ENCODE measurements at regions not wholly inside any gene's neighbourhood (a gene's known extent, or its start where the extent isn't known, plus 50 kb on each side); places are given as distances from the start of the nearest gene placed in this dataset.

DNA sequence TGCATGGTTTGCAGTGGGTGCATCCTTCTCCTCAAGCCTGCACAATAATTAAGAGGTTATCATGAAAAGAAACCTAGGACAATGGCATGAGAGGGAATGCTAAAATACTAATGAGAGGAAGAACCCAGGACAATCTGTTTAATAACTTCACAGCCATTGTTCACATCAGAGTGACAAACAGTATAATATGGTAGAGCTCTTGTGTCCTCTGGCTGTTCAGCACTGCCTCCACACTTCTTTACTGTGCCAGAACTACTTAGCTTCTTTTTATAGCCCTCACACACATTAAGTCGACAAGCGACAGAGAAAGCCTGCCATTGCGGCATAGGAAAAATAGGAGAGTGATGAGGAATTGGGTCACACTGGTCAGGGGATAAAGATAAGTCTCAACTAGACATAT is 65.0 kb upstream of the MEIS2 start:
- no peak overlapping the region for H3K4me3 ChIP-seq (ENCODE audit: low read depth in 1 of 2, low read length in 2 of 2)
- no peaks in the 10 kb centered on the region for H3K4me1 ChIP-seq (ENCODE audit: control insufficient read depth in 1 of 2, insufficient read depth in 2 of 2, low read length in 2 of 2)
- no peaks in the 10 kb centered on the region for H3K36me3 ChIP-seq (ENCODE audit: control insufficient read depth in 1 of 2, insufficient read depth in 2 of 2, low read length in 2 of 2)
- H3K9ac ChIP-seq (ENCODE audit: low read depth in 1 of 2, low read length in 2 of 2), result no peak overlapping the region
- H3K9me3 ChIP-seq (ENCODE audit: control insufficient read depth in 1 of 2, low read length in 2 of 2), result no peaks in the 10 kb centered on the region
- H3K27ac ChIP-seq (ENCODE audit: low read depth, low read length), result no peak overlapping the region
- no peaks in the 10 kb centered on the region for H3K27me3 ChIP-seq (ENCODE audit: control insufficient read depth in 1 of 2, insufficient read depth in 2 of 2, low read length in 2 of 2)

DNA sequence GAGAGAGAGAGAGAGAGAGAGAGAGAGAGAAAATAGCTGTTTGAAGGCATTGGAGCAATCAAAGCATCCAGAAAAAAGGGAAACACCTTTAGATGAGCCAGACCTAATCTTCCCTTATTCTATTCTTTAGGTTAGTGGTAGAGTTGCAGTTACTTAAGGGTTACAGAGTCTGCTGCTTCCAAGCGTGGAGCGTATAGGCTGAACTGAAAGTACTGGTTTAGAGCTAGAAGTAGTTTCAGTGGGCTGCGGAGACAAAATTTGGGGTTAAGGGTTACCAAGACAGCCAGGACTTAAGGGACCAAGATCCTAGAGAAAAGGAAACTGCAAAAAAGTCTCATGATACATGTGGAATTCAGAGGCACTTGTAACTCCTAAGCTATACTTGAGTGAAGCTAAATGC is 66.1 kb upstream of the MEIS2 start:
- H3K9ac ChIP-seq (ENCODE audit: low read depth in 1 of 2, low read length in 2 of 2), result no peak overlapping the region
- no peaks in the 10 kb centered on the region for H3K4me1 ChIP-seq (ENCODE audit: control insufficient read depth in 1 of 2, insufficient read depth in 2 of 2, low read length in 2 of 2)
- no peak overlapping the region for H3K27ac ChIP-seq (ENCODE audit: low read depth, low read length)
- no peaks in the 10 kb centered on the region for H3K9me3 ChIP-seq (ENCODE audit: control insufficient read depth in 1 of 2, low read length in 2 of 2)
- no peaks in the 10 kb centered on the region for H3K36me3 ChIP-seq (ENCODE audit: control insufficient read depth in 1 of 2, insufficient read depth in 2 of 2, low read length in 2 of 2)
- H3K27me3 ChIP-seq (ENCODE audit: control insufficient read depth in 1 of 2, insufficient read depth in 2 of 2, low read length in 2 of 2), result no peaks in the 10 kb centered on the region
- H3K4me3 ChIP-seq (ENCODE audit: low read depth in 1 of 2, low read length in 2 of 2), result no peak overlapping the region

DNA sequence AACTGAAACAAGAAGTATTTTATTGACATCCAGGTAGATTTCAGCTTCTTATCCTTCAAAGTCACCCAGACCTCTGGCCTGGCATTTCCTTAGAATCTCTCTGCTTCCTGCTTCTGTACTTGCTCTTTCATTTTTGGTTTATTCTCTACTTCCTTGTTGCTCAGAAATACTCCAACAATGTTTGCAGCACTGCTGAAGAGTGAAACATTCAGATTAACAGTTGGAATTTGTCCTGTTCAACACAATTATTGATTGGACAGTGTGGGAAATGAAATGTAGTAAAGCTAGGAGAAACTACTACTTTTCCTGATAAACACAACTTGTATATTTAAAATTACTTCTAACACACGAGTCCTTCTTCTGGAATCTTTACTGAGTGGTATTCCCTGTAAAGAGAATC is 81.0 kb upstream of the MEIS2 start:
- H3K9ac ChIP-seq (ENCODE audit: low read depth in 1 of 2, low read length in 2 of 2), result no peak overlapping the region
- no peak overlapping the region for H3K27ac ChIP-seq (ENCODE audit: low read depth, low read length)
- H3K4me1 ChIP-seq (ENCODE audit: control insufficient read depth in 1 of 2, insufficient read depth in 2 of 2, low read length in 2 of 2), result no peaks in the 10 kb centered on the region
- H3K36me3 ChIP-seq (ENCODE audit: control insufficient read depth in 1 of 2, insufficient read depth in 2 of 2, low read length in 2 of 2), result no peaks in the 10 kb centered on the region
- no peaks in the 10 kb centered on the region for H3K9me3 ChIP-seq (ENCODE audit: control insufficient read depth in 1 of 2, low read length in 2 of 2)
- H3K27me3 ChIP-seq (ENCODE audit: control insufficient read depth in 1 of 2, insufficient read depth in 2 of 2, low read length in 2 of 2), result no peaks in the 10 kb centered on the region
- no peak overlapping the region for H3K4me3 ChIP-seq (ENCODE audit: low read depth in 1 of 2, low read length in 2 of 2)

DNA sequence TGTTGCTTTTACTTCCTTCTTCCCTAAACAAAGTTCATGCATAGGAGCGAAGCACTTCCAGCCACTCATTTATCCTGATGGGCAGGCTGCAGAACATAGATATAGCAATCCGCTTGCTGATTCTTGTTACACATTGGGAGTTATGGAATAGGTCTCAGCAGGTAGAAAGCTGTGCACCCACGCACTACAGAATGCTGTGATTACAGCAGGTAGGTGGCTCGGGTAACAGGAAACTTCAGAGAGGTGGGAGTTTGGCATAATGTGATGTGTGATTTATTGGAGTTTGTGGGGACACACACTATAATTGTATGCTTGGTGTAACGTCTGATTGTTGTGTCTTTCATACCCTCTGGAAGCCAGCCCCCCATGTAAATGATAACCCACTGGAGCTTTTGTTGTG is 99.2 kb upstream of the MEIS2 start:
- H3K9ac ChIP-seq (ENCODE audit: low read depth in 1 of 2, low read length in 2 of 2), result no peak overlapping the region
- no peaks in the 10 kb centered on the region for H3K9me3 ChIP-seq (ENCODE audit: control insufficient read depth in 1 of 2, low read length in 2 of 2)
- H3K27me3 ChIP-seq (ENCODE audit: control insufficient read depth in 1 of 2, insufficient read depth in 2 of 2, low read length in 2 of 2), result no peaks in the 10 kb centered on the region
- no peaks in the 10 kb centered on the region for H3K36me3 ChIP-seq (ENCODE audit: control insufficient read depth in 1 of 2, insufficient read depth in 2 of 2, low read length in 2 of 2)
- no peak overlapping the region for H3K27ac ChIP-seq (ENCODE audit: low read depth, low read length)
- H3K4me1 ChIP-seq (ENCODE audit: control insufficient read depth in 1 of 2, insufficient read depth in 2 of 2, low read length in 2 of 2), result no peaks in the 10 kb centered on the region
- H3K4me3 ChIP-seq (ENCODE audit: low read depth in 1 of 2, low read length in 2 of 2), result no peak overlapping the region

DNA sequence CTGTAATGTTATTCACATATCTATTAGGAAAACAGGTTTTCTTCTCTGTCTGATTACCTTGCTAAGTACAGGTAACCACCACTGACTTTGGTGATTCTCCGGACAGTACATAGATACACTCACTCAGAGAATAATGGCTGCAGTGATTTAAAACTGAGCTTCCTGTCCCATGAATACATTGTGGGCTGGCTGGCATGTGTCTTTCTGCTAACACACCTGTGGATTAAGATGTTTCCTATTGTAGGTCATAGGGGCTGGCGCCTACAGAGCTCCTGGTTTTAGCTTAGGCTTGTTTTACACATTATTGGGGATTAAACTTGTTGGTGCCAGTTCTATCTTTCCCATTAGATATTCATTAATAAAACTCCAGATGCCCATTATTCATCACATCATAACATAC is 102.7 kb upstream of the MEIS2 start:
- Histone ChIP-seq H3K9me3 (ENCODE audit: control insufficient read depth in 1 of 2, low read length in 2 of 2) (no peaks in the 10 kb centered on the region), H3K27ac (ENCODE audit: low read depth, low read length) (no peak overlapping the region), H3K27me3 (ENCODE audit: control insufficient read depth in 1 of 2, insufficient read depth in 2 of 2, low read length in 2 of 2) (no peaks in the 10 kb centered on the region), H3K4me1 (ENCODE audit: control insufficient read depth in 1 of 2, insufficient read depth in 2 of 2, low read length in 2 of 2) (peaks cover 0 to 4% of the 10 kb centered on the region in 2 donors), H3K9ac (ENCODE audit: low read depth in 1 of 2, low read length in 2 of 2) (no peak overlapping the region), H3K4me3 (ENCODE audit: low read depth in 1 of 2, low read length in 2 of 2) (no peak overlapping the region), H3K36me3 (ENCODE audit: control insufficient read depth in 1 of 2, insufficient read depth in 2 of 2, low read length in 2 of 2) (no peaks in the 10 kb centered on the region)

DNA sequence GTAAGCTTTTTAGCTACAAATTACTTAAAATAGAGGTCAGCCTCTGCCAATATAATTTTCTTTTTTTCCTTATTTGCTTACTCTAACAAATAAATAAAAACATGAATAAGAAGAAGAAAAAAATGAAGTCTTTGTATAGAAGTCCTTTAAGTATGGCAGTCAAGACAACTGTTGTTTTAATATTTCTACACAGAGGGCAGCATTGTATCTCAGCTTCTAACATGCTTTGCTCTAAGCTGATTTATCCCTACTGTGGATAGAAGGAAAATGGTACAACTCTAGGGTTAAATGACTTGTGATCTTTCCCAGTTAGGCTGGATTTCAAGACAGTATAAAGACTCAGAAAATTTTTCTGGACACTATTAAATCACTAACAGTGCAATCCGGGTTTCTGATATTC is 104.3 kb upstream of the MEIS2 start:
- no peak overlapping the region for H3K4me3 ChIP-seq (ENCODE audit: low read depth in 1 of 2, low read length in 2 of 2)
- H3K4me1 ChIP-seq (ENCODE audit: control insufficient read depth in 1 of 2, insufficient read depth in 2 of 2, low read length in 2 of 2), result peaks cover 0 to 4% of the 10 kb centered on the region in 2 donors

DNA sequence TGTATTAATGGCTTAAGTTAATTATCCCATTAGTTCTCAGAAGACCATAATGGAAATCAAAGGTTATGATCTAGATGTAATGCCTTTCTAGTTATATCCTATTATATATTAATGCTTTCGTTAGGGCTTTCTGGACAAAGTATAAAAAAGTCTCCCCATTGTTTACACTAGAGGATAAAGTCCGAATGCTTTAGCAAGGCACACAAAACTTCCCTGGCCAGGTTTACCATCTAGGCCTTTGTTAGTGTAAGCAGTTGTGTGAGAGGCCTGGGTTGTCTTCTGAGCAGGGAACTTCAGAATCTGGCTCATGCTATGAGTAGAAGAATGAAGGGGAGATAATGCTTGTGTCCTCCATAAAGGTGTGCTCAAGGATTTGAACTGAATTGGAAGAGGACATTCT is 106.3 kb upstream of the MEIS2 start:
- H3K4me1 ChIP-seq (ENCODE audit: control insufficient read depth in 1 of 2, insufficient read depth in 2 of 2, low read length in 2 of 2), result peaks cover 0 to 4% of the 10 kb centered on the region in 2 donors
- no peaks in the 10 kb centered on the region for H3K9me3 ChIP-seq (ENCODE audit: control insufficient read depth in 1 of 2, low read length in 2 of 2)
- H3K9ac ChIP-seq (ENCODE audit: low read depth in 1 of 2, low read length in 2 of 2), result no peak overlapping the region
- no peaks in the 10 kb centered on the region for H3K36me3 ChIP-seq (ENCODE audit: control insufficient read depth in 1 of 2, insufficient read depth in 2 of 2, low read length in 2 of 2)
- H3K4me3 ChIP-seq (ENCODE audit: low read depth in 1 of 2, low read length in 2 of 2), result no peak overlapping the region
- H3K27ac ChIP-seq (ENCODE audit: low read depth, low read length), result no peak overlapping the region
- no peaks in the 10 kb centered on the region for H3K27me3 ChIP-seq (ENCODE audit: control insufficient read depth in 1 of 2, insufficient read depth in 2 of 2, low read length in 2 of 2)

More for the DNA sequence above, 104.3 kb upstream of the MEIS2 start:
- H3K27me3 ChIP-seq (ENCODE audit: control insufficient read depth in 1 of 2, insufficient read depth in 2 of 2, low read length in 2 of 2), result no peaks in the 10 kb centered on the region
- H3K9ac ChIP-seq (ENCODE audit: low read depth in 1 of 2, low read length in 2 of 2), result no peak overlapping the region
- no peak overlapping the region for H3K27ac ChIP-seq (ENCODE audit: low read depth, low read length)
- H3K9me3 ChIP-seq (ENCODE audit: control insufficient read depth in 1 of 2, low read length in 2 of 2), result no peaks in the 10 kb centered on the region
- no peaks in the 10 kb centered on the region for H3K36me3 ChIP-seq (ENCODE audit: control insufficient read depth in 1 of 2, insufficient read depth in 2 of 2, low read length in 2 of 2)

DNA sequence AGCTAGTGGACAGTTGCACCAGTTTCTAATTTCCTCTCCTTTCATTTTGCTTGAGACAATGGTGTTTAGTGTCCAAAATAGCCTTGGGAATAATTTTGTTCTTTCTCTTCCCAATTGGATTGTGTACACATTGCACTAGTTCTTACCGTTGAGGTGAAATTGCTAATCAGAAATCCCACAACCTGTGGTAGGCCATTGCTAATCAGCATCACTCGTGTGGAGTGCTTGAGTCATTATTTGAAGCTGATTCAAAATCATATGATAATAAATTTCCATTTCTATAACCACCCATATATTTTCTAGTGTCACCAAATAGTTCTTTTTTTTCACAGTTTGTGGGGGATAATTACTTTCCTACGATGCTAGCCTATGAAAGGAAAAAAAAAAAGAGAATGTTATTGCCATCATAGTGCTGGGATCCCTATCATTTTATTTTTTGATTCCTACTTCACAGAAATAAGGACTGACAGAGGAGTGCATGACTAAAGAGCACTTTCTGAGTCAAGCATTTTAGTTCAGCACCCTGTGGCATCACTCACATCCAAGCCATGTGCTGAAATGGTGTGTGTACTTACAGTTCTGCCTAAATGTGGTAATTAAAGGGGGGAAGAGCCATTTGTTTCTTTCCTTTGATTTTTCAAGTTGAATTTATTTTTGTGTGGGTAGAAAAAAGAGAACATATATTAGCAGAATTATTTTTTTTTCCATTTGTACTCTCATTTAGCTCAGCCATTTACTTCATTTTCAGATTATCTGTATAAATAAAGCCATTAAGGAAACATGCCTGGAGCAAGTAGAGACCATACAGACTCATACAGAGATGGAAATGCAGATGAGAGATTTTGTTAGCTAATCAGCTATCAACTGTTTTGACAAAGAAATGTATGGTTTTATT is 108.0 kb upstream of the MEIS2 start:
- Histone ChIP-seq H3K9ac (ENCODE audit: low read depth in 1 of 2, low read length in 2 of 2) (no peak overlapping the region), H3K9me3 (ENCODE audit: control insufficient read depth in 1 of 2, low read length in 2 of 2) (no peaks in the 10 kb centered on the region), H3K27me3 (ENCODE audit: control insufficient read depth in 1 of 2, insufficient read depth in 2 of 2, low read length in 2 of 2) (no peaks in the 10 kb centered on the region), H3K27ac (ENCODE audit: low read depth, low read length) (no peak overlapping the region), H3K4me1 (ENCODE audit: control insufficient read depth in 1 of 2, insufficient read depth in 2 of 2, low read length in 2 of 2) (peaks cover 0 to 4% of the 10 kb centered on the region in 2 donors), H3K36me3 (ENCODE audit: control insufficient read depth in 1 of 2, insufficient read depth in 2 of 2, low read length in 2 of 2) (no peaks in the 10 kb centered on the region), H3K4me3 (ENCODE audit: low read depth in 1 of 2, low read length in 2 of 2) (no peak overlapping the region)

DNA sequence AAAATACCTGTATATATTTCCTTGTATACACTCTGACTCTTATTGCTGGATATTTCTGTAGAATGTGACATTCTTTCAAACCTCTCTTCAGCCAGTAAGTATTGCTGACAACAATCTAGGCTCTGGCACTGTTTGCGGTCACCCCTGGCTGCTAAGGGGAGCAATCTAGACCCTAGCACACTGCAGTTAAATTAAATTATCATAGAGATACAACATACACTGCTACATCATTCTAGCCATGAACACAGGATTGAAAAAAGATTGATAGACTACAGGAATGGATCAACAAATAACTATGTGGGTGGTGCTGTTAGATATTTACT is 108.7 kb upstream of the MEIS2 start:
- Histone ChIP-seq H3K27me3 (ENCODE audit: control insufficient read depth in 1 of 2, insufficient read depth in 2 of 2, low read length in 2 of 2) (no peaks in the 10 kb centered on the region), H3K4me1 (ENCODE audit: control insufficient read depth in 1 of 2, insufficient read depth in 2 of 2, low read length in 2 of 2) (peaks cover 0 to 4% of the 10 kb centered on the region in 2 donors), H3K4me3 (ENCODE audit: low read depth in 1 of 2, low read length in 2 of 2) (no peak overlapping the region), H3K27ac (ENCODE audit: low read depth, low read length) (no peak overlapping the region), H3K9me3 (ENCODE audit: control insufficient read depth in 1 of 2, low read length in 2 of 2) (no peaks in the 10 kb centered on the region), H3K36me3 (ENCODE audit: control insufficient read depth in 1 of 2, insufficient read depth in 2 of 2, low read length in 2 of 2) (no peaks in the 10 kb centered on the region), H3K9ac (ENCODE audit: low read depth in 1 of 2, low read length in 2 of 2) (no peak overlapping the region)

DNA sequence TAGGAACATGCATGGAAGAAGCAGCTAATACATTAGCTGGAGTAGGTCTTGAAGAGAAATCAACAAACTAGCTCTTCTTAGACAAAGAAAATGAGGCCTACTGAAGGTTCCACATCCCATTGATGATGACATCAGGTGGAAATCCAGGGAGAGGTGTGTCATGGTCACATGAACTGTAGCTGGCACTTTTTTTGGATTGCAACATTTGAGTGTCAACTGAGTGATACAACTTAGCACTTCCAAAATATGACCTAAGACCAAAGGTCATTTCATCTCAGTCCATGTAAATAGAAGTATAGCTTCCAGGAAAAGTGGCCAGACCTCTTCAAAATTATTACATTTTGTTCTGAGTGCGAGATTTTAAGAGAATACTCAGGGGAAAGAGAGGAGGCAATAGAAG is 117.2 kb upstream of the MEIS2 start:
- Histone ChIP-seq H3K9ac (ENCODE audit: low read depth in 1 of 2, low read length in 2 of 2) (no peak overlapping the region), H3K27ac (ENCODE audit: low read depth, low read length) (no peak overlapping the region)

More for the DNA sequence above, 117.2 kb upstream of the MEIS2 start:
- Histone ChIP-seq H3K27me3 (ENCODE audit: control insufficient read depth in 1 of 2, insufficient read depth in 2 of 2, low read length in 2 of 2) (no peaks in the 10 kb centered on the region), H3K4me3 (ENCODE audit: low read depth in 1 of 2, low read length in 2 of 2) (no peak overlapping the region), H3K9me3 (ENCODE audit: control insufficient read depth in 1 of 2, low read length in 2 of 2) (no peaks in the 10 kb centered on the region), H3K4me1 (ENCODE audit: control insufficient read depth in 1 of 2, insufficient read depth in 2 of 2, low read length in 2 of 2) (no peaks in the 10 kb centered on the region), H3K36me3 (ENCODE audit: control insufficient read depth in 1 of 2, insufficient read depth in 2 of 2, low read length in 2 of 2) (no peaks in the 10 kb centered on the region)

Measured in duodenal mucosa (tissue), 2 donors.